ENCODE measurements at regions not wholly inside any gene's neighbourhood (a gene's known extent, or its start where the extent isn't known, plus 50 kb on each side); places are given as distances from the start of the nearest gene placed in this dataset.

DNA sequence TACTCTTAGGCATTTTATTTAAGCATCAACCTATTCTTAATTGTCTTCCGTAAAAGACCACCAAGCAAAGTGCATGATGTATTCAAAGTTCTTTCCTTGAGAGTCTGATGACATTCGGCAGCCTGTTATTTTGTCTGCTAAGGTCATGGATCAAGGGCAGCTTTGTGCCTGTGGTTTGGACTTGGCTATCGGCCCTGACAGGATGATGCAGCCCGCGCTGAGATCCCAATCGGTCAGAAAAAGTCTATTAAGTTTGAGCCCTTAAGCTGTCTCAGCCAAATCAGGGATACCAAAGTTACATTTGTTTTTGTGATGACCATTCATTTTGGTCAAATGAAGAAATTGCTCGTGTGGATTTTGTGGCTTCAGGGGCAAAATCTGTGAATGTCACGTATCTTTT, 718.9 kb upstream of the FANCL start:
- DNase-seq (ENCODE audit: low read depth): no peak

DNA sequence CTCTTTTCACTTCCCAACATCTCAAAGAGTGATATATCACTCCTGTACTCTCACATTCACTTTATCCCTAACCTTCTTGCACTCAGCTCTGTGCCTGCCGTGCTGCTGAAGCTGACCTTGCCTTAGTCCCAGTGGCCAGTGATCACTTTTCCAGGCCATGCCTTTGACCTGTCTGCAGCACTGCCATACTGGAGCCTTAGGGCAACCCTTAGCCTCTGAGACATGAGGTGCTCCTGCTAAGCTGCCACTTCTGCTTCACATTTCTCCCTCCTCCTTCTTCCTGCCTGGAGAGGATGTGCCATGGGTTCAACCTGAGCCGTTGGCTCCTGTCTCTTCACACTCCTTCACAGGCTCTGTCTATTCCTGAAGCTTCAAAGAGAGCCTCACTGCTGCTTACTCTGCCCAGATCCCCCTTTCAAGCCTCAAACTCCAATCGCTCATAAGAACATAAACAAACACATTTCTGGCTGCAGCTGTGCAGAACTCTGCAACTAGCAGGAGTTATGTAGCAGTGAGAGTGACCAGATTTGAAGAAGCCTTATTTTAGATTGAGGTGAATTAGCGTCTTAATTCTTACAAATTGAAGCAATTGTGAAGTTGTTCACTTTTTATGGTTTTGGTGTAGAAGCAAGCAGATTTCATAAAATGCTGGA, 716.2 kb upstream of the FANCL start:
- no peak for DNase-seq (ENCODE audit: low read depth)

GRCh38 chr2:58954880-58955385, 713.8 kb upstream of the FANCL start:
- no peak for DNase-seq (ENCODE audit: low read depth)

GRCh38 chr2:58951722-58952121, 710.6 kb upstream of the FANCL start:
- no peak for DNase-seq (ENCODE audit: low read depth)

GRCh38 chr2:58950795-58951462, 709.8 kb upstream of the FANCL start:
- DNase-seq (ENCODE audit: low read depth): no peak

- no peak for DNase-seq (ENCODE audit: low read depth)
These were observed 698.3 kb upstream of the FANCL start for GRCh38 chr2:58939388-58939787.

DNA sequence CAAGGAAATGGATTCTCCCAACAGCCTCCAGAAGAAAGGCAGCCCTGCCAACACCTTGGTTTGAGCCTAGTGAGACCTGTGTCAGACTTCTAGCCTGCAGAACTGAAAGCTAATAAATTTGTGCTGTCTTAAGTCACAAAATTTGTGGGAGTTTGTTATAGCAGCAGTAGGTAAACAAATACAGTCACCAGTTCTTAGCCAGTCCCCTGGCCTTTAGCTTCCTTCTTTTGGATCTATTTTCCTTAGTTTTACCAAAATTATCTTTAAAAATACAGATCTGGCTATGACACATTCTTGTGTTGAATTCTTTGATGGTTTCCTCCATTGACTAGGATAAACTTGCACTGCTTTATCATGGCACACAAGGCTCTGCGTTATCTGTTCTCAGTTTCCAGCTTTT, 697.9 kb upstream of the FANCL start:
- DNase-seq (ENCODE audit: low read depth): no peak

DNA sequence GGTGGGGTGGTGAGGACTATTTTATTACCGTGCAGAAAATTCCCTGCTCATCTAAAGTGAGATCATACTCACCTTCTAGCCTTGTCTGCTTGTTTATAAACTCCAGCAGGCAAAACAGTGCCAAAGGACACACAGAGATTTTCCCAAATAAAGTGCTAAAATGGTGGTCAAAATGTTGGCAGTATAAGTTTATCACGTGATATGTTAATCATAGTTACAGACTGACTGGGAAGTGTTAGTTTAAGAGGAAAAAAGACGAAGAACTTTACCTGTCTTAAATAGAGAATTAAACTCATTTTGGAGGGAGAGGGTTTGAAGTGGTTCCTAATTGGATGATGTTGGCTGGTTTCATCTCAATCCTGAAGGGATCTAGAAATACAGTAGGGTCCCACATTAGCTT, 691.7 kb upstream of the FANCL start:
- no peak for DNase-seq (ENCODE audit: low read depth)

DNA sequence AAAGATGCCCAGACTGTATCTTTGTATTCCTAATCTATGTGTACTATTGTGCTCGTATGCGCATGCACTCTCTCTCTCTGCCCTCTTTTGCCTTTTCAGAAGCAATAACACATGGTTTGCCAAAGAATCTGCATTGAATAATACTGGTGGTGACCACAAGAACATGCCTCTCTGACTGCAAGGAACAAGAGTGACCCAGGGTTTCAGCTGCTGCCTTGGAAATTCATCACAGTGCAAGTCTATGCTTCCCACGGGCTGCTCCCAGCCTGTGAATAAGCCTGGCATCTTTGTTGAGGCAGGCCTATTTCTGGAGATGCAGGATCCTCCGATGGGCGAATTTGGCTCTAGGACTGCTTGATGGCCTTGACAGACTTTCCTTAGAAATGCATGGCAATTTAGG, 689.4 kb upstream of the FANCL start:
- no peak for DNase-seq (ENCODE audit: low read depth)

DNA sequence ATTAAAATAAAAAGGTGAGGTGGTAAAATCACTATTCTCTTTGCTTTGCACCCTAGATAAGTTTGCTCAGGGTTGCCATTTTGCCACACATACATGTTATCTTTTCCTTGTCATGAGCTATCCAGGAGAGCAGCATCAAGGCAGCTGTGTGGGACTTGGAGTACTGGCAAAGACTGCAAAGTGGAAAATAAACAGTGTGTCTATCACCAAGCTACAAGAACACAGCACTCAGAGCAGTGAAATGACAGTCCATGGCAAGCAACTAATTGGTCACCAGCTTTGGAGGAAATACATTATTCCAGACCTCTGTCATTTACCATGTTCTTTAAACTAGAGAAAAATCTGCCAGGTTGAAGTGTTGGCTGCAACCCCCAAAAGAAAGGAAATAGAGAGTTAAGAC, 687.8 kb upstream of the FANCL start:
- DNase-seq (ENCODE audit: low read depth): no peak

- no peak for DNase-seq (ENCODE audit: low read depth)
These were observed 687.3 kb upstream of the FANCL start for GRCh38 chr2:58928391-58928790.

- DNase-seq (ENCODE audit: low read depth): no peak
These were observed 685.0 kb upstream of the FANCL start for GRCh38 chr2:58926112-58926511.

- no peak for DNase-seq (ENCODE audit: low read depth)
These were observed 684.6 kb upstream of the FANCL start for GRCh38 chr2:58925676-58926081.

DNA sequence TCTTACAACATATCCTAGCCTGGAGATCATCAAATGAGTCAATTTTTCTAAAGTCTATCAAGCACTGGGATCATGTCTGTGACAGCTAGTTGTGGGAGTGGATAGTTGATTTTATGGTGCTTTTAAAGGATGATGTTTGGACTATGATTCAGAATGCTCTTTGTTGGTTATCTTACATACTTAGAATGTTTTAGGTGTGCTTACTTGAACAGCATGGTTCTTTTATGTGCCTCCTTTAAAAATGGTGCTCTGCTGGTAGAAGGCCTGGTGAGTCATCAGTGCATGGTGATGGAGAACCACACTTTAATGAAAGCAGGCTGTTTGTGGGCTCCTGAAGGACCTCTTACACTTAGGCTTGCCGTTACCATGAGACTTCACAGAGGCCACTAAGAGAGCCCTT, 682.7 kb upstream of the FANCL start:
- no peak for DNase-seq (ENCODE audit: low read depth)

- DNase-seq (ENCODE audit: low read depth): no peak
These were observed 681.1 kb upstream of the FANCL start for GRCh38 chr2:58922245-58922644.

DNA sequence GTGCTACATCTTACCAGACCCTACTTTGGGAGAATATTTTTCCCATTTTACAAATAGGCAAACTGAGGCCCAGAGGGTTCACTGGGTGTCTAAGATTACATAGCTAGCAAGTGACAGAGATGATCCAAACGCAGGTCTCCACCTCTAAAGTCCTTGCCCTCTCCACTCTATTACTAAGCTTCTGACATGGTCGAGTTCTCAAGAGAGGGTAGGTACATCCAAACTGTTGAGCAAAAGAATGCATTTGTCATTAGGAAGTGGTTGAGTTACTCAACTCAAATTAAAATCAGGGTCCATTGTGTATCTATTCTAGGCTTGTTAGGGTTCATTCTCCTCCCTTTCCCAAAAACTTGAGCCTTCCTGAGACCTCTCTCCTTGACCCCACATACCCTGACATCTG, 680.6 kb upstream of the FANCL start:
- DNase-seq (ENCODE audit: low read depth): no peak

DNA sequence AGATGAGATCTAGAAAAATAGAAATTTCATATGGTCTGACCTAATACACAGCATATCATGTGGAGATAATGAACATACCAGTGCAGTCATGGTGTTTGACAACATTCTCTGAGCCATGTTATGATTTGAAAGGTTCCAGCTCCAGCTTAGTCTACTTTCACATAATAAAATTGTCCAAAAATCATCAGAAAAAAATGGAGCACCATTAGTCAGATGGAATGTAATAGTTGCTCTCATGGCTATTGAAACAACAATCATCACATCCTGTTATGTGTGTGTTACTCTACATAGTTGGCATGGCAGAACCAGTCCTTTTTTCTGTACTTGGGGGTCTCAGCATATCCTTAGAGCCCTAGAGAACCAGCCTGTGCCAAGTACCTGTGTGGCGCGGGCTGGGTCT, 678.9 kb upstream of the FANCL start:
- DNase-seq (ENCODE audit: low read depth): no peak

DNA sequence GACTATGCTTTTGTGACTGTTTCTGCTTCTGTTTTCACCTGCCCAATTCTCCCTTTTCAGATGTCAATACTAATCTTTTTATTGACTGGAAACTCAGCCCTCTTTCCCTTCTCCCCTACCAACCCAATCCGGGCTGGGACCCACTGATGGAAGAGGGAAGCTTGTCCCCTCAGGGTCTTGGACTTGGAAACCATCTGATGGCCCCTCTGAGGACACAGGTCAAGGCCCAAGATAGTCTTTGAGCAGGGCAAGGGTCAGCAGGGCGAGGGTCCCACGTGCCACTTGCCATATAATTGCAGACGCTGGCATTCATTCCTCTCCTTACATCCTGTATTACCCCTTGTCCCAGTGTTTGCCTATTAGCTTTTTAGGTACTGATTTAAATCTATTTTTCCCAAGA, 678.2 kb upstream of the FANCL start:
- no peak for DNase-seq (ENCODE audit: low read depth)

DNA sequence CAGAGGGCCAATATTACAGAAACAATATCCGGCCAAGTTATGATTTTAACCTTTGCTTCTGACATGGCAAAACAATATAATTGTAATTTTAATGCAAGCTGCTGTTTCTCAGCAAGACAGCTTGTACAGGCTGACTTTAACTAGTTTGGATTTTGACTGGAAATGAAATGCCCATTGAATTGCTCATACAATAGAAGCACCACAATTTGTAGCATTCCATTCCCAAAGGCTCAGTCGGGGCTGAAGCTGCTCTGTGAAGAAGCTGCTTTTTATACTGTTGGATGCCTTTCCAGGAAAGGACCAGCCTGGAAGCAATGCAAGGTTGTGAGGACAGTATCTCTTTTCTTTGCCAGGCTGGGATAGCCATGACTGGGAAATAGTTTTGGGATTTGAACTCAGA, 677.0 kb upstream of the FANCL start:
- DNase-seq (ENCODE audit: low read depth): no peak

GRCh38 chr2:58917596-58917995, 676.5 kb upstream of the FANCL start:
- no peak for DNase-seq (ENCODE audit: low read depth)

DNA sequence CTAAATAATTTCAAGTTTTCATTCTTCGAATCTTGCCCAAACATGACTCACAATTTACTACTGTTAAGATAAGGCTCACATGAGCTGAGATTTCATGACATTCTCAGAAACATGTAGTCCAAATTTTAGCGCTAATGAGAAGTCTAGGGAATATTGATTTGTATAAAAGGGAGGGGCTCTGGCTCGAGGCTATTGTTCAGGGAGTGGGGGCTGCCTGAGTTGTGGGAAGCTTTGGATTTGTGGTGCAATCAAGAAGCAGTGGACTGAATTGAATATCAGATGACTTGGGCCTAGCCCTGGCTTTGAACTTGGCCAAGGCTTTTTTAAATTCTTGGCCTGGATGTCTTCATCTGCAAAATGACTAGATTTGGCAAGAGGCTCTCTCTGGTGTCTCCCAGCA, 674.9 kb upstream of the FANCL start:
- no peak for DNase-seq (ENCODE audit: low read depth)

DNA sequence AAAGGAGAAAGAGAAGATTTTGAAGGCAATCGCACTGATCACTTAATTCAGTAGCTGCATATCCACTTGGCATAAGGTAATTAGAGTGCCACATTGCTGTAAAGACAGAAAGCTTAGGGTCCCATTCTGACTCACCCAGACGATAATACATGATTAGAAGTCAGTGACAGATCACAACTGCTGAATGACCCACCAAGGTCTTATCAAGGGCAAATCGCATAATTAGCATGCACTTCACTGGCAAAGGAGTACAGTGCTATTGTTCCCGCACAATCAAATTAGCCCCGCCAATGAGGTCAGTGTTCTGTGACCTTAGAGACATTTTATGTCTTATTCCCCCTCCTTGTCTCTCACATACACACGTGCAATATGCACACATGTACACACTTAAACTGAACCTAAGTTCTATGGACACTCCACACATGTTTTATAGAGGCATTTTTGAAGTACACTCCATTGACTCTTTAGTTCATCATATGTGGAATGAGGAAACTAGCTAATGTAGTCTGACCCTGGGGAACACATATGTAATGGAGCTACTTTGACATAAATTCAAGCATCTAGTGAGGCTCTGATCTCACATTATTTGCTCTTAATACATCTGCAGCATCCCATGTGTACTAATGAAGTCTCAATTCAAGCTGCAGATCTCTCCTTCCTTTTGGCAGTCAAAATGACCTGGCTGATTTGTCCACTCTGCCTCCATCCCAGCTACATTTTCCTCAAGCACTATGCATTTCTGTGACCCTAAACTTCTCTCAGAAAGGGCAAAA, 673.8 kb upstream of the FANCL start:
- DNase-seq (ENCODE audit: low read depth): no peak

- DNase-seq (ENCODE audit: low read depth): no peak
These were observed 672.1 kb upstream of the FANCL start for GRCh38 chr2:58913082-58913726.

Measured in stimulated activated CD8-positive, alpha-beta memory T cell treated with anti-CD3 and anti-CD28 coated beads, Interleukin-4, amount 100 ng/mL, for 24 hours (primary cell).